IMR-90 (cell line): ENCODE measurements at regions not wholly inside any gene's neighbourhood (a gene's known extent, or its start where the extent isn't known, plus 50 kb on each side); places are given as distances from the start of the nearest gene placed in this dataset.

Source experiments
- ATAC-seq: fragments of 200-7000 bp; cut with Tn5 transposase; 2 replicates; pipeline ENCODE4 v1.9.1; 2020; ENCODE audit warnings: low read depth, mild to moderate bottlenecking, moderate library complexity
- BruUV-seq: library from RNA; stranded (reverse); fragments of 400-500 nt; replicated peaks from 2 replicates; lab custom pipeline; 2021; lab: Mats Ljungman, UMichigan
- CTCF ChIA-PET: fragments of 300-600 bp; formaldehyde crosslinking; extraction: SDS; loops from one replicate; lab custom pipeline; 2021; ENCODE audit warnings: antibody characterized with exemption; lab: Yijun Ruan, JAX
- POLR2A ChIA-PET: fragments of 300-600 bp; sonication (Branson Sonifier 250); formaldehyde crosslinking; loops from one replicate; lab custom pipeline; 2022; ENCODE audit warnings: antibody characterized with exemption; ENCODE audit not compliant: unreplicated experiment; lab: Charles Lee
- DNase-seq: peaks from one replicate; pipeline ENCODE4 v3.0.0; 2013
- H2AFZ ChIP-seq: replicated peaks from 2 replicates; pipeline ENCODE3; 2013; ENCODE audit warnings: low read length, mild to moderate bottlenecking; ENCODE audit not compliant: poor library complexity
- H2AK5ac ChIP-seq: 2 replicates; pipeline ENCODE4 v1.6.1; 2013; ENCODE audit warnings: low read depth, low read length, inconsistent platforms
- H2AK9ac ChIP-seq: replicated peaks from 2 replicates; pipeline ENCODE3; 2013; ENCODE audit warnings: mild to moderate bottlenecking, low read depth, low read length, moderate library complexity; ENCODE audit not compliant: poor library complexity
- H2BK120ac ChIP-seq: 2 replicates; pipeline ENCODE4 v1.6.1; 2013; ENCODE audit warnings: low read depth, low read length, inconsistent platforms
- H2BK15ac ChIP-seq: 3 replicates; pipeline ENCODE4 v1.6.1; 2013; ENCODE audit warnings: low read depth, low read length, inconsistent platforms
- H2BK20ac ChIP-seq: 2 replicates; pipeline ENCODE4 v1.6.1; 2013; ENCODE audit warnings: low read depth, mild to moderate bottlenecking, inconsistent platforms, low read length, moderate library complexity
- H2BK5ac ChIP-seq: 2 replicates; pipeline ENCODE4 v1.6.1; 2013; ENCODE audit warnings: mild to moderate bottlenecking, low read depth, low read length, inconsistent platforms; ENCODE audit not compliant: poor library complexity, severe bottlenecking
- H3K14ac ChIP-seq: replicated peaks from 2 replicates; pipeline ENCODE4 v1.6.1; 2013; ENCODE audit warnings: low read depth, low read length, inconsistent platforms
- H3K18ac ChIP-seq: 2 replicates; pipeline ENCODE4 v1.6.1; 2013; ENCODE audit warnings: low read depth, low read length, control low read depth
- H3K23ac ChIP-seq: 2 replicates; pipeline ENCODE4 v1.6.1; 2013; ENCODE audit warnings: low read depth, low read length, inconsistent platforms
- H3K27ac ChIP-seq: 2 replicates; pipeline ENCODE4 v1.5.1; 2013; ENCODE audit warnings: mild to moderate bottlenecking, control low read depth, low read length; ENCODE audit not compliant: insufficient read depth
- H3K27me3 ChIP-seq: 2 replicates; pipeline ENCODE4 v1.6.1; 2013; ENCODE audit warnings: low read length; ENCODE audit not compliant: control insufficient read depth, insufficient read depth
- H3K36me3 ChIP-seq: 2 replicates; pipeline ENCODE4 v1.6.1; 2013; ENCODE audit warnings: low read length, mixed read lengths; ENCODE audit not compliant: control insufficient read depth, insufficient read depth
- H3K4ac ChIP-seq: 2 replicates; pipeline ENCODE4 v1.6.1; 2013; ENCODE audit warnings: low read depth, low read length, inconsistent platforms
- H3K4me1 ChIP-seq: 2 replicates; pipeline ENCODE4 v1.6.1; 2013; ENCODE audit warnings: low read length, mixed read lengths; ENCODE audit not compliant: control insufficient read depth, insufficient read depth
- H3K4me2 ChIP-seq: 2 replicates; pipeline ENCODE4 v1.6.1; 2013; ENCODE audit warnings: low read depth, mild to moderate bottlenecking, control low read depth, low read length, moderate library complexity
- H3K4me3 ChIP-seq: 2 replicates; pipeline ENCODE4 v1.5.1; 2013; ENCODE audit warnings: low read depth, mild to moderate bottlenecking, control low read depth, low read length, moderate library complexity; ENCODE audit not compliant: insufficient read depth
- H3K56ac ChIP-seq: 2 replicates; pipeline ENCODE4 v1.6.1; 2013; ENCODE audit warnings: low read length, inconsistent platforms; ENCODE audit not compliant: insufficient read depth; ENCODE audit errors: extremely low read depth
- H3K79me1 ChIP-seq, 2 experiments: 2 replicates each; pipeline ENCODE4 v1.6.1; 2013; ENCODE audit warnings: low read length in 2 of 2, inconsistent platforms in 1 of 2, low read depth in 1 of 2
- H3K9ac ChIP-seq: 2 replicates; pipeline ENCODE4 v1.6.1; 2013; ENCODE audit warnings: low read depth, low read length, control low read depth
- H3K9me1 ChIP-seq: 2 replicates; pipeline ENCODE4 v1.6.1; 2013; ENCODE audit warnings: low read length, inconsistent platforms; ENCODE audit not compliant: insufficient read depth
- H3K9me3 ChIP-seq: 2 replicates; pipeline ENCODE4 v1.6.1; 2013; ENCODE audit warnings: low read length; ENCODE audit not compliant: control insufficient read depth, insufficient read depth
- H4K20me1 ChIP-seq: 2 replicates; pipeline ENCODE4 v1.6.1; 2013; ENCODE audit warnings: low read length, inconsistent platforms; ENCODE audit not compliant: insufficient read depth
- H4K5ac ChIP-seq: 2 replicates; pipeline ENCODE4 v1.6.1; 2013; ENCODE audit warnings: mild to moderate bottlenecking, low read depth, low read length, control low read depth
- H4K8ac ChIP-seq, 2 experiments: 2 replicates each; pipeline ENCODE4 v1.6.1; 2013; ENCODE audit warnings: low read depth in 2 of 2, low read length in 2 of 2, control low read depth in 1 of 2, inconsistent platforms in 1 of 2
- H4K91ac ChIP-seq: 2 replicates; pipeline ENCODE4 v1.6.1; 2013; ENCODE audit warnings: low read depth, low read length, inconsistent platforms; ENCODE audit not compliant: insufficient read depth
- CEBPB ChIP-seq: IDR thresholded peaks from 2 replicates; pipeline ENCODE4 v1.6.1; 2012; ENCODE audit warnings: low read depth, low read length, improper control_type of control experiment
- ELK1 ChIP-seq: fragments of 150-350 bp; IDR thresholded peaks from 2 replicates; pipeline ENCODE4 v1.6.1; 2016; ENCODE audit warnings: low read depth, mild to moderate bottlenecking, low read length, moderate library complexity, borderline replicate concordance
- MAFK ChIP-seq: IDR thresholded peaks from 2 replicates; pipeline ENCODE4 v1.6.1; 2012; ENCODE audit warnings: low read depth, low read length, improper control_type of control experiment
- RCOR1 ChIP-seq: IDR thresholded peaks from 2 replicates; pipeline ENCODE4 v1.6.1; 2012; ENCODE audit warnings: mild to moderate bottlenecking, low read length, improper control_type of control experiment; ENCODE audit not compliant: insufficient replicate concordance
- SMC3 ChIP-seq: fragments of 150-350 bp; IDR thresholded peaks from 2 replicates; pipeline ENCODE4 v1.6.1; 2016; ENCODE audit warnings: low read depth, mild to moderate bottlenecking, antibody characterized with exemption, low read length, moderate library complexity
- USF2 ChIP-seq: fragments of 150-350 bp; IDR thresholded peaks from 2 replicates; pipeline ENCODE4 v1.6.1; 2017; ENCODE audit warnings: mild to moderate bottlenecking, antibody characterized with exemption, low read length, low read depth
- WGBS, 2 experiments: methylation state at CpG; one replicate each; pipeline versions ENCODE4 v1.1.5 to v1.1.7; 2013; ENCODE audit warnings: missing lambda C conversion rate in 2 of 2; ENCODE audit not compliant: insufficient read length in 1 of 2; ENCODE audit errors: extremely low coverage in 2 of 2; 5-methylcytosine and 5-hydroxymethylcytosine counted together
- dilution Hi-C: fragments of 300-500 bp; cut with HindIII; formaldehyde crosslinking; loops from one replicate; pipeline ENCODE4 v1.14.3; 2018; ENCODE audit warnings: low sequenced_read_pairs; ENCODE audit not compliant: unreplicated experiment
- in situ Hi-C: fragments of 300-500 bp; cut with MboI; formaldehyde crosslinking; loops from 3 replicates; pipeline ENCODE4 v1.14.3; 2019; ENCODE audit warnings: low sequenced_read_pairs, inconsistent platforms, mixed read lengths
- intact Hi-C: fragments of 100-400 bp; cut with micrococcal nuclease; formaldehyde crosslinking; loops from 2 replicates; pipeline ENCODE4 v1.10.0; 2022

GRCh38 chr16:86697715-86698114 lies 119.4 kb downstream of the FOXL1 start:
- in situ Hi-C loops = no loop called here
- Histone ChIP-seq H3K9ac (no peak overlapping the region), H2BK5ac (no peak overlapping the region), H3K36me3 (no peaks in the 10 kb centered on the region), H2AK5ac (no peak overlapping the region), H2AK9ac (no peak overlapping the region), H4K91ac (peak overlapping the region; percentile 15; the same call in 1 of the 2 replicates), H4K5ac (no peak overlapping the region), H4K8ac (peak overlapping the region in 1 of 2 experiments; percentile 45; a peak in 1 of 4 replicates), H3K9me3 (peaks cover 5% of the 10 kb centered on the region; the same call in 1 of the 2 replicates), H2BK15ac (peak overlapping the region; percentile 1; the same call in 1 of the 3 replicates), H3K18ac (no peak overlapping the region), H3K79me1 (no peaks in the 10 kb centered on the region), H3K9me1 (peaks cover 3% of the 10 kb centered on the region), H2BK20ac (no peak overlapping the region), H3K4ac (no peak overlapping the region; the same call in 1 of the 2 replicates), H3K14ac (peak overlapping the region; percentile 13), H3K23ac (no peak overlapping the region), H2AFZ (peak overlapping the region; percentile 84), H2BK120ac (0 out of 2 replicates have a peak overlapping the region, but pooled peaks have one; percentile 10), H3K4me2 (no peak overlapping the region), H4K20me1 (no peaks in the 10 kb centered on the region), H3K4me3 (no peak overlapping the region), H3K4me1 (no peaks in the 10 kb centered on the region), H3K27me3 (peaks cover 7% of the 10 kb centered on the region), H3K56ac (no peak overlapping the region), H3K27ac (no peak overlapping the region)
- CTCF ChIA-PET = no interaction called here
- dilution Hi-C loops = no loop called here
- ATAC-seq = peak; percentile 32; the same call in 1 of the 2 replicates
- no peak for TF ChIP-seq USF2
- no peak for TF ChIP-seq SMC3
- TF ChIP-seq MAFK = no peak
- no peak for TF ChIP-seq RCOR1
- TF ChIP-seq ELK1 = no peak
- no peak for TF ChIP-seq CEBPB
- POLR2A ChIA-PET = no interaction called here
- DNase-seq = peak; percentile 49
- intact Hi-C loops = no loop called here
- no TSS peak for BruUV-seq
- WGBS, 2 experiments = no CpG with 5 or more reads among the region's 3 CpGs
